Fibroblast of mammary gland (primary cell): ENCODE measurements at regions not wholly inside any gene's neighbourhood (a gene's known extent, or its start where the extent isn't known, plus 50 kb on each side); places are given as distances from the start of the nearest gene placed in this dataset.

Source experiments
- DNase-seq: peaks from one replicate; pipeline ENCODE4 v3.0.0-alpha.2; 2010; ENCODE audit warnings: low read depth
- H3K4me3 ChIP-seq: 2 replicates; pipeline ENCODE4 v1.5.1; 2011; ENCODE audit warnings: low read depth, mild to moderate bottlenecking, low read length, moderate library complexity; ENCODE audit not compliant: control insufficient read depth
- CTCF ChIP-seq: conservative IDR thresholded peaks from 2 replicates; pipeline ENCODE4 v1.5.1; 2011; ENCODE audit warnings: low read depth, low read length, inconsistent platforms; ENCODE audit not compliant: control insufficient read depth, insufficient read depth

GRCh38 chr1:115560027-115560426 is 81.7 kb upstream of the VANGL1 start:
- no peak for DNase-seq
- no peak for TF ChIP-seq CTCF
- no peak overlapping the region for H3K4me3 ChIP-seq

- H3K4me3 ChIP-seq = no peak overlapping the region
- TF ChIP-seq CTCF = no peak
Observed at GRCh38 chr1:115558275-115558674, 83.5 kb upstream of the VANGL1 start.

GRCh38 chr1:115557715-115558114 is 84.1 kb upstream of the VANGL1 start:
- DNase-seq = no peak

More at GRCh38 chr1:115558275-115558674, 83.5 kb upstream of the VANGL1 start:
- DNase-seq = no peak

GRCh38 chr1:115556236-115556635 is 85.5 kb upstream of the VANGL1 start:
- no peak for DNase-seq
- H3K4me3 ChIP-seq = no peak overlapping the region
- TF ChIP-seq CTCF = no peak

More at GRCh38 chr1:115557715-115558114, 84.1 kb upstream of the VANGL1 start:
- no peak overlapping the region for H3K4me3 ChIP-seq
- TF ChIP-seq CTCF = no peak

GRCh38 chr1:115555446-115555845 is 86.3 kb upstream of the VANGL1 start:
- no peak for TF ChIP-seq CTCF

GRCh38 chr1:115547696-115548095 is 94.1 kb upstream of the VANGL1 start:
- TF ChIP-seq CTCF = no peak
- H3K4me3 ChIP-seq = no peak overlapping the region
- DNase-seq = no peak

More at GRCh38 chr1:115555446-115555845, 86.3 kb upstream of the VANGL1 start:
- no peak for DNase-seq
- no peak overlapping the region for H3K4me3 ChIP-seq

GRCh38 chr1:115546846-115547245 is 94.9 kb upstream of the VANGL1 start:
- no peak for DNase-seq
- no peak overlapping the region for H3K4me3 ChIP-seq
- TF ChIP-seq CTCF = no peak
